ENCODE measurements at regions not wholly inside any gene's neighbourhood (a gene's known extent, or its start where the extent isn't known, plus 50 kb on each side); places are given as distances from the start of the nearest gene placed in this dataset.
"Not testable (repeated sequence)": the region's sequence is repeated elsewhere in the genome, so short reads cannot be mapped to it uniquely, and the experiment has no call there.

DNA sequence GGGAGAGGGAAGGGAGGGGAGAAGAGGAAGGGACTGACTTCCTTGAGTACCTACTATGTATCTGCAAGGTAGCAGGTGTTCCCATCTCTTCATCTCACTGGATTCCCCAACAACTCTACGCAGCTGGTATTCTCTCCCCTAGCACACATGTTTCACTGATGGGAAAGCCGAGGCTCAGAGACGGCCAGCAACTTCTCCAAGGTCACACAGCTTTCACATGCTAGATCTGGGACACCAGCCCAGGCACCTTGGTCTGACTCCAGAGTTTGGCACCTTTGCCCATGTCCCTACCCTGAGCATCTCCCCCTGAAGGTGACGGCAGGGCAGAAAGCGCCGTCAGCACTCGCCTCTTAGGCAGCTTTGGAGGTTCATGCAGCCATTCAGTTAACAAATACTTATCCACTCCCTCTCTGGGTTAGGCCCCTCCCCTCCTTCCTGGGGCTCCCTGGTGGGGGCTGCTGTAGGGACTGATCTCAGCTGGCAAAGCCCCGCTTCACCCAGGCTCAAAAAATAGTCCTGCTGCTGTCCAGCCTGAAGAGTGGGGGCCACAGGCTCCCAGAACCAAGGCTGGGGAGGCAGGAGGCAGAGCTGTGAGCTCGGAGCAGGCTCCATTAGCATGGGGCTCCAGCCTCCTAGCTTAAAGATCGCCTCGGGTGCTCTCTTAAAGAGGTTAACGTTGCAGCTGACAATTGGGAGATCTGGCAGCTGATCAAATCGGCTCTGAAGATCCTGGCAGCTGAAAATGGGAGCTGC, 79.4 kb downstream of the IGLL1 start:
- no peak for DNase-seq

DNA sequence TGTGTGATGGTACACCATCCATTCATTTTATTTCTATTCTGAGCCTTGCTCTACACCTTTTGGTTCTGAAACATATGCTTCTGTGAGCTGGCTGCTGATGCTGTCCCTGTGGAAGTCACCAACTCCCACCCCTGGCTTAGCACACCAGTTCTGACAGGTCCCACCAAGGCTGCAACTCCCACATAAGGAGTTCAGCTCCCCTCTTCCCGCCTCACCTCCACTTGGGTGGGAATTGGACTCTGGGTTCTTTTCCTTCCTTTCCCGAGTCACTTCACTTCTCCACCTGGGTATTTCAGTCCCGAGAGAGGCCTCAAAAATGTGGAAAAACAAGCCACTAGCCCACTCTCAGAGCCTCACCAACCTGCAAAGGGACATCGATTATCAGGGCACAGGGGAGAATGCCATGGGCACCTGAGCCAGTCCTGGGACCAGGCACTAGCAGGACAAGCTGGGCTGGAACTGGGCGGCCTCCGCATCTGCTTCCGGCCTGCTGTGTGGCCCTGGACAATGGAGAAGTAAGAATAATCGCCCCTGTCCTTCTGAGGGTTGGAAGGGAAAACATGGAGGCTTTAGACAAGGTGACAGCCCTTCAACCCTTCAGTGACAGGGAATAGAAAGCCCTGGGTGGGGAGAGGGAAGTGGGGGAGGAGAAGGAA, 80.1 kb downstream of the IGLL1 start:
- DNase-seq: no peak

DNA sequence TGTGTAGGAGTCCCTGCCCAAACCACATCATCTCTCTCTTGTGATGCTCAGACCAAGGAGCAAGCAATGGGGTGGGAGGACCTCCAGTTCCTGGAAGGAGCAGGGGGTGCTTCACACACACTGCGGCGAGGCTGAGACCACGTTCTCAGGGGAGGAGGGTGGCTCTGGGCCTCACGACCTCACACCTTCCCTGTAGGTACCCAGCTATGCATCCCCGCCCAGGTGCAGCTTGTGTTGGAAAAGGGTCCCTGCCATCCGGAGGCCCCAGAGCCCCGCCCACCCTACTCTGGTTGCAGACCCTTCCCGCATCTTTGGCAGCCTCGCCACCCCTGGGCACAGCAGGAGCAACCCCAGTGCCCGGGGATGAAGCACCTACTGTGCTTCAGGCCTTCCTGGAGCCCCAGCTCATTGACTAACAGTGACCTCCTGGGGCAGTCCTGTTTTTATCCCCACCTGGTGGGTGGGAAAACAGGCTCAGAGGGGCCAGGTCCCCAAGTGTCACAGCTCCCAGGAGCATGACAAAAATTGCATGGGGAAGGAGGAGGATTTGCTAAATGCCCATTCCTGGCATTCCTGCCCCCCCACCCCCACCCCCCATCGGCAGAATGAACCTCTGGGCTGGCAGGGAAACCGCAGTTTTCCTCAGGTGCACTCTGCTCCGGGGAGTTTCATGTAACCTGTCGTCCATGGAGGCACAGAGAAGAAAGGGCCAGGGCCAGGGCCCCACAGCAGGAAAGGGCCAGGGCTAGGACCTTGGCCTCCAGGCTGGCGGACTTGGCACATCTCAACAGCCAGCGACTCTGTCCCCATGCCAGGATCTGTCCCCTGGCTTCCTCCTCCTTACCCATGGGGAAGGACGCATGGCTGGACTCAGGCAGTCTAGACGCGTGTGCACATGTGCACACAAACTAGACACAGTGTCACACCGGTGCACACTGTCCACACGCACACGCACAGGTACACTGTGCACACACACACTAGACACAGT, 81.0 kb downstream of the IGLL1 start:
- DNase-seq: no peak

DNA sequence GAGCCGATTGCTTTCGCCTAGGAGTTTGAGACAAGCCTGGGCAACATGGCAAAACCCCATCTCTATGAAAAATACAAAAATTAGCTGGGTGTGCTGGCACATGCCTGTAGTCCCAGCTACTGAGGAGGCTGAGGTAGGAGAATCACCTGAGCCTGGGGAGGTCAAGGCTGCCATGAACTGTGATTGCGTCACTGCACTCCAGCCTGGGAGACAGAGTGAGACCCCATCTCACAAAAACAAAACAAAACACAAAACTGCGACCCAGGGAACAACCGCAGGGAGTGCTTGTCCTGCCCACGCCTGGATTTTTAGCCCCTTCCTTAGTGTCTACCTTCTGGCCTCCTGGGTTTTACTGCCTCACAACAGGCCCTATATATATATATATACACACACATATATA, 82.2 kb downstream of the IGLL1 start:
- DNase-seq: not testable (repeated sequence)

DNA sequence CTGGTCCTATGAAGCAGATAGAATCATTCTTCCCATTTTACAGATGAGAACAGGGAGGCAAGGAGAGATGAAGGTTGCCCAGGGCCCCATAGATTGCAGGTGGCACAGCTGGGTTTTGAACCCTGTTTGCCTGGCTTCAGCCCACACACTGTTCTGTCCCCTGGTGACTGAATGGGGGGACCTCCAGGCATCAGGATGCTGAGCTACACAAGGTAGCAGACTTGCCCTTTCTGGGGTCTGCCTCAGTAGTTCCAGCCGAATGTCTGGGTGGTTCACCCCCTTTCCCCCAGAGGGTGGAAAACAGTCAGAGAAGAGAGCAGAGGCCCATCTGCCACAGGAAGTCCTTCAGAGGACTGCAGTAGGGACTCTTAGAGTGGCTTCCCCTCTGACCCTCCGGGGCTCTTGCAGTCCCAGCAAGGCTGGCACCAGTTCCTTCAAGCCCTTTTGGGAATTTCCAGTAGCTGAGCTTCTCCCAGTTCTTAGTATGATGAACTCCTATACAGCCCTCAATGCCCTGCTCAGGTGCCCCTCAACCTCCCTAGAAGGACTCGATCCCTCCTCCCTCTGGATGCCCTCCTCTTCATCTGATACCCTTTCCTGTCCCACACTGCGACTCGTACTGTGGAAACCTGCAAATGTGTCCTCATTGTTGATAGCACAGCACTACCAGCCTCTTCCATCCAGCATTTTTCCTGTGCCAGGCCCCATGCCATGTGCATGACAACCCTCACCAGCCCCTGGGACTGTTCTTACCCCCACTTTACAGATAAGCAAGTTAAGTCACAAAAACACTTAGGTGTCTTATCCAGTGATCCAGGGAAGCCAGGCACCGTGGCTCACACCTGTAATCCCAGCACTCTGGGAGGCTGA, 82.8 kb downstream of the IGLL1 start:
- no peak for DNase-seq

DNA sequence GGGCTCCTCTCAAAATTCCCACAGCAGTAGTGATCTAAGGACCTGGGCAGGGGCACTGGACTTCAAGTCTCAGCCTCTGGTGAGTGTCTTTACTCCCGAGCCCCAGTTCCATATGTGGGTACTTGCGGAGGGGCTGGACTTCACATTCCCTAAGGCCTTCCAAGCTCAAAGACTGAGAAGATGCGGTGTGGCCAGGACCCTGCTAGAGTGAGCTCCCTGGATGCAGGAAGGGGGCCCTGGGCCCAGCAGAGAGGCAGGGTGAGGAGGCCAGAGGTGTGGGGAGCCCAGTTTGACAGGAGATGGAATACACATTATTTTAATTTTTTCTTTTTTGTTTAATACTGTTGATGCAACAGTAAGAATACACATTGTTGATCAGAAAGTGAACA, 83.7 kb downstream of the IGLL1 start:
- no peak for DNase-seq

DNA sequence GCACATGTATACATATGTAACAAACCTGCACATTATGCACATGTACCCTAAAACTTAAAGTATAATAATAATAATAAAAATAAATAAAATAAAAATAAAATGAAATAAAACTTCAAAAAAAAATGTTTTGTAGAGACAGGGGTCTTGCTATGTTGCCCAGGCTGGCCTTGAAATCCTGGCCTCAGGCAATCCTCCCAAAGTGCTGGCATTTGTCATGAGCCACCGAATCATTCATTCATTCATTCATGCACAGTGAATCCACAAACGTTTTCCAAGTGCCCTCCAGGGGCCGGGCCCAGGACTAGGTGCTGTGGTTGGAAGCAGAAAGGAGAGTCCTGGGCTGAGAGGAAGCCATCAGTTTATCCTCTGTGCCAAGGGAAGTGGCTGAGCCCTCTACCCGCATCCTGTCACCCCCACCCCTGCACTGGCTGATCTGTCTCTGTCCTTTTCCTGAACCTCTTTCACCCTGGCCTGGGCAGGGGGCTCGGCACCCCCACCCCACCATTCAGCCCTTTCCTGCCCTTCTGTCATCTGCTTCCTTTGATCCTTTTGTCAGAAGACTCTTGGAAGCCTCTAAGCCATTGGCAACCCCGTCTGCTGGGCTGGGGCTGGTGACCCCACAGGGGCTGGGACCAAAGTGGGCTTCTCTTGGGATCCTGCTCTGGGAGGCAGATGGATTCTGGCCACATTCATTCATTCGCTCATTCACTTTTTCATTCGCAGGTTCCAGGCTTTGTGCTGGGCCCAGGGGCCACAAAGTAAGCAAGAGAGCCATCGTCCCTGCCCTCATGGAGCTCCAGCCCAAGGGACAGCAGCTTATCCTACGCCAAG, 84.3 kb downstream of the IGLL1 start:
- DNase-seq: no peak

DNA sequence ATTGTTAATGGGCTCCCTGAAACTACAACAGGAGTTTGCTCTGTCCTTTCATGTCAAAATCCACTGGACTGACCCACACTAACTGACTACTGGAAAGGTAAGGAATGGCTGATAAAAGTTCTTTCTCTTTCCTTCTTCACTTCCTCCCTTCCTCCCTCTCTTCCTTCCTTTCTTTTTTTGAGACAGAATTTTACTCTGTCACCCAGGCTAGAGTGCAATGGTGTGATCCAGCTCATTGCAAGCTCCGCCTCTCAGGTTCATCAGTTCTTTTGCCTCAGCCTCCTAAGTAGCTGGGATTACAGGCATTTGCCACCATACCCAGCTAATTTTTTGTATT, 85.2 kb downstream of the IGLL1 start:
- no peak for DNase-seq

DNA sequence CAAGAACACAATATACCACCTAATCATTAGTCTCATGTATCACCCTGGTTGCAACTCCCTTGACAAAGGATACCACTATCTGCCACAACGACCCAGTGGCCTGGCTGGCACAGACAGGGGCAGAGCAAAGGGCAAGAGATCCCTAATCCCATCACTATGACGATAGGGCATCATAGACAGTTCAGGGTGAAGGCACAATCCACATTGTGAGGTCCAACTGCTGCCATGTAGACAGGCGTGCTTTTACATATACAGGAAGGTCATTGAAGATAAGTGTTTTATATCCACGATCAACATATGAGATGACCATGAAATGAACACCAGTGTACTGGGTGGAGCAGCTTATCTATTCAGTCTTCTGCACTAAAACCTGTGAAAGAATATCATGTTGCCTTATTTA, 94.6 kb downstream of the IGLL1 start:
- no peak for DNase-seq

DNA sequence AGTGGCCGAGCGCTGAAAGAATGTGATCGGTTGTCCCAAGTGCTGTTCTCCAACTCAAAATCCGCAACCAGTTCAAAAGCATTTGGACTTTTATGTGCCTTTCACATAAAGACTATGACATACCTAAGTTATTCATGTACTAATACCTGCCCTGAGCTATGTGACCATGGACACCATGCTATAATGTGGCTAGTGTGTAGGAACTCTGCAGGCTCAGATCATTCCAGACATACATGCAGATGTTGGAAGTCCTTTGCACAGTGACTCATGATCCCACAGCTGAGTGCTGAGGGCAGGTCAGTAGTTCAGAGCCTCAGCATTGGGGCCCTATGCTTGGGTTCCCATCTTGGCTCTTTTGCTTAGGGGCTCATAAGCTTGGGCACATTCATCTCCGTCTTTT, 95.4 kb downstream of the IGLL1 start:
- no peak for DNase-seq

DNA sequence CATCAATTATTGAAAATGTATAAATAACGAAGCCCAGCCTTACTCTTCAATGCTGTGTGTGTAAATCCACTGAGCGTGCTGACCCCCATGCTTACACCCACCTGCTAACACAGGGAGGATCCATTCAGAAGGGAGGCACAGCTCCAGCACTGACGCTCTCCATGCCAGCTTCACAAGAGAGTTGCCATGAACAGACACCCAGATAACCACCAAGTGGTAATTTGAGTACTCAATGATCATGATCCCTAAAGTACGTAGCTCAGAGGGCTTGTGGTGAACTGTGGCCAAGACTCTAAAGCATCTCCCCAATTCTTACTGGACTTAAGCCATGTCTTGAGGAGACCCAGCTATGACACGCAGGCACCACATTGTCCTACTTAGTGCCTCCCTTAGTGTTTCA, 98.7 kb downstream of the IGLL1 start:
- DNase-seq: no peak

DNA sequence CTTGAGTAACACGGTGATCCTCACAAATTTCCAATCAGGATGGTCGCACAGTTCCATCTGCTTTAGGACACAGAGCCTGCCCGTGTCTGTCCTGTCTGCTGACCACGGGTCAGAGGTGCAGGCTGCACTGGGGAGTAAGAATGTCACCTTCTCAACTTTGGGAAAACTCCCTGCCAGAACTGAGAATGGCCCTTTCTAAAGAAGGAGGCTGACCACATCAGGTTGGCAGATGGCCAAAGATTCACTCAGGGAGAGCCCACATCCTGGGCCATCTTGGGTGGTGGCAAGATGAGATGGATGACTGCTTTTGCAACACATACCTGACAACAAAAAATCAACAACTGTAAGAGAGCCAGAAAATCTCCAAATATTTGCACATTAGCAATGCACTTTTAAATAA, 101.9 kb downstream of the IGLL1 start:
- DNase-seq: peak; percentile 16

DNA sequence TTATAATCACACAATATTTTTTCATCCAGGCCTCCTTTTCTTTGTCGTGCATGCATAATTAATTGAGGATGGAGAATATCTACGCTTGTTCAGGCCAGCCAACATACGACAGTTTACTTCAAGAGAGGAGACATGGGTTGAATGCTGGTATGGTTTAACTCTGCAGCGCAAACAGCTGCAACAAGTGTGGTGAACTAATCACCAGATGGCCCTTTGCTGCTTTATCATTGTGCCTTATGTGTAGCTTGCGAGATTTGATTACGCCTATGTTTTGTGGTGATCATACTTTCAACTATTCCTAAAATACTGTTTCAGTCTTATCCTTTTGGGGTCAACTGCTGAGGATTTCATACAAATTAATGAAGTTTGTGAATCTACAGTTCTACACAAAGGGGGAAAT, 105.6 kb downstream of the IGLL1 start:
- DNase-seq: not testable (repeated sequence)

DNA sequence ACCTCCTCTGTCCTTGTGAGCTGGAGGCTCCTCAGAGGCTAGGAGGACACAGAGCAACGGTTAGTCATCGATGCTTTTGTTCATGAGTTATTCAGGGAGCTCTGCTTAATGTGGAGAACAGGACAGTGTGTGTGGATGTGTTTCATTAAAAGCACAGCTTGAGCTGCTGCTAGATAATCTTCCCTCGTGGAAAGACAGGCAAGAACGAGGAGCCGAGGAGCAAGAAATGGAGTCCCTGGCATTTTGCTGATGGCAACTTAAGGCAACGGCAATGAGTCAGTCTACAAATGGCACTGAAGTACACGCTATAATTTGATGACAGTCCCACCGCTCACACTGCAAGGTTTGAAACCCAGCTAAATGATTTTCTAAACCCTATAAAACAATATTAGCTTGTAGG, 106.2 kb downstream of the IGLL1 start:
- no peak for DNase-seq

DNA sequence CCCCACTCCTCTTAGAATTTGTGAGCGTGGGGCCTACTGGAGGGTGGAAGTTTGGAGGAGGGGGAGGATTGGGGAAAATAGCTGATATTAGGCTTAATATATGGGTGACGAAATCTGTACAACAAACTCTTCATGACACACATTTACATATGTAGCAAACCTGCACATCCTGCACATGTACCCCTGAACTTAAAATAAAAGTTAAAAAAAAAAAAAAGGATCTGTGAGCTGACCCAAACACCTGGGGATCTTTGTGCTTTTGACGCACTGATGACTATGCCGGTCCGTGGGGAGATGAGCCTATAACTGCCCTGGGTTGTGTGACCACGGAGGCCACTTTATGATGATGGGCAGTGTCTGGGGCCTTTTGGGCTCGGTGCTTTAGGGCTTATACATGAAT, 107.7 kb downstream of the IGLL1 start:
- DNase-seq: not testable (repeated sequence)

DNA sequence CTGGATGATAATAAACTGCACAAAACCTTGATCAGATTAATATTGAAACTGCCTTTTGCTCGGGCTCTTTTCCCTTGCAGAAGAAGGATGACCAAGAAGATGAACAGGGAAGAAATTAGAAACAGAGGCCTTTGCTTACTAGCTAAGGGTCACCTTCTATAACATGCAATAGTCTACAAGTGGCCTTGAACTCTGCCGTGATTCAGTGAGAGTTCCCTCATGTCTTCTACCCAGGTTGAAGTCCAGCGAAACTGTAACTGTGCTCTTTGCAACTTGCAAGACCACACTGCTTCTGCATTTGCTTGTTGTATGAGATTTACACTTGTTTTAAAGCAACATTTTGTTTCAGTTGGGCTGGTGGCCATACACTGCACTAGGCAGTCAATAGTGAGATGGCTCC, 108.4 kb downstream of the IGLL1 start:
- DNase-seq: no peak

DNA sequence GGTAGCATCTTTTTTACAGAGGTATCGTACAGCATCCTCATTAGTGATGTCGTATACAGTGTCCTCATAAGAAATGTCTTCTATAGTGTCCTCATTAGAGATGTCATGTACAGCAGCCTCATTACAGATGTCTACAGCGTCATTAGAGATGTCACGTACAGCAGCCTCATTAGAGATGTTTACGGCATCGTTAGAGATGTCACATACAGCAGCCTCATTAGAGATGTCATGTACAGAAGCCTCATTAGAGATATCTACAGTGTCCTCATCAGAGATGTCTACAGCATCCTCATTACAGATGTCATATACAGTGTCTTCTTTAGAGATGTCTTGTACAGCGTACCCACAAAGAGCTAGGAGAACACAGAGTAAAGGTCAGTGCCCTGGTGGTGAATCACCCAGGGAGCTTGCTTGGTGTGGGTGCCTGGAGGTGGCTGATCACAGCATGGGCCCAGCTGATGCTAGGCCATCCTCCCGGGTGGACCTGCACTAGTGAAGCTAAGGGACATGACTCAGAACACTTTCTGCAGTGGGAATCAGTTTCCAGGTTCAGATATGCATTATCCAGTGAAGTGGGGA, 109.2 kb downstream of the IGLL1 start:
- no peak for DNase-seq

DNA sequence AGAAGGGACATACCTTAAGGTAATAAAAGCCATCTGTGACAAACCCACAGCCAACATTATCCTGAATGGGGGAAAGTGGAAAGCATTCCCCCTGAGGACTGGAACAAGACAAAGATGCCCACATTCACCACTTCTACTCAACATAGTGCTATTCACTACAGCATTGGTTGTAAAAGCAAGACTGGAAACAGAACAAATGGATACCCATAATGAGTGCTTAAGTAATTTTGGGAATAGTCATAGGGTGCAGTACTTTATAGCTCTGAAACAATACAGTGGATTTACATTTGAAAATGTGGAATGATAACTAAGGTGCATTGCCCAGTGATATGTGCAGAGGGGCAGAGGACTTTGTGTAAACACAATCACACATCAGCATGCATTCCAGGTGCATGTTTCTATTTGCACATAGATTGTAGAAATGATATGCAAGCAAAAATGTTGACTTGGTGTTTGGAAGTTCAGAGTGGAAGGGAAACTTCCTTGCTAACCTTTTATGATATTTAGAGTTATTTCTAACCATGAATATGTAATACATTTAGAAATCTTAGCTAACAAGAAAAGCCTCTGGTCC, 112.3 kb downstream of the IGLL1 start:
- no peak for DNase-seq

DNA sequence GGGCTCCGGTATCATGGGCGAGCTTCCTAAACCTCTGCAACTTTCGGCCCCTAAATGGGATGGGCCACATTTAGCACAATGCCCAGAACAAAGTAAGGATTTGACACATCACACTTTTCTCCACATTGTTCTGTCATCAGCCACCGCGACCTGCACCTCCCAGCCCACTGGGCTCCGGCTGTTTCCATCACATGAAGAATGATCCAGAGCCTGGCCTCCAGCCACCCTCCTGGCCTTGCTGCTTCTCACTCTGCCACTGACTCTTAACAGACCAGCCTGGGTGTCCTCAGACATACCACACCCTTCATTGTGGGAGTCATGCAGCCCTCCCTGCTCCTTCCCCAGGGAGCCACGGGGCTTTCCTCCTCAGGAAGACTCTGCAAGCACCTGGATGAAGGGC, 113.7 kb downstream of the IGLL1 start:
- DNase-seq: no peak

DNA sequence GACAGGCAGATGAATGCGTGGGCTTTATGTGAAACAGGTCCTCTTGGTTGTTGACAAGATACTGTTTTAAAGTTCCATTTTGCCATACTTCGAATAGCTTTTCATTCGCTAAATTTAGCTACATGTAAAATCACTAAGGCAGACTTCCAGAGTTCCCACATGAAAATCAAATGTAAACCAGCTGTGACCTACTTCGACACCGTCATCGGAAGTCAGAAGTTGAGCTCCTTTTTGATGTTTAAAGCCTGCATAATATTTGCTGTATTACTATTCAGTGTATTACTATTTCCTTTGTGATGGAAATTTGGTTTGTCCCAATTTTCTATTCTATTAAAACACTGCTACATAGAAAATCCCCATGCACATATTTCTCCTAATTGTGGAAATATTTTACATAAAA, 115.3 kb downstream of the IGLL1 start:
- not testable (repeated sequence) for DNase-seq

DNA sequence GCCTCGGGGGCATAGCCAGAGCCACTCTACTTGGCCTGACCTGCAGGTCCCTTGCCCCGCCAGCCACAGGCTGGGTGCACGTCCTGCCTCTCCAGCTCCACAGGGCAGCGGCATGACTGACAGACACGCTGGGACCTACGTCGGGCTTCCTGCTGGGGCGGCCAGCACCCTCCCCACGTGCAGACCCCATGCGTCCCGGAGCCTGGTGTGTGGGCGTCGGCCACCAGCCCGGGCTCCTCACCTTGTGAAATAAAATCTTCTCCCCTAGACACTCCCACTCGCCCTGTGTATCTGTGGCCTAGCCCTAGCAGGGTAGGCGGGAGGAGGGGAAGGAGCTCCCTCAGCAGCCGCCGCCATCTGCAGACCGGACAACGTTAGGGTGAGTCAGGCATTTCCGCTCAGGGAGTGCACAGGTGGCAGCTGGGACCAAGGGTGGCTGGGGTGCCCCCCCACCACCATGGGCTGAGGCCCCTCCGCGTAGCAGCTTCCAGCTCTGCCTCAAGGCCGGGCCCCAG, 119.5 kb downstream of the IGLL1 start:
- DNase-seq: not testable (repeated sequence)
